ENCODE measurements at regions not wholly inside any gene's neighbourhood (a gene's known extent, or its start where the extent isn't known, plus 50 kb on each side); places are given as distances from the start of the nearest gene placed in this dataset.

GRCh38 chr9:84107081-84107480, 126.5 kb downstream of the RMI1 start:
- TF ChIP-seq CEBPB (IDR thresholded peaks at IDR 0.05) = no peak
- TF ChIP-seq RCOR1 (IDR thresholded peaks at IDR 0.05; ENCODE audit: low read depth, low read length) = no peak
- no peak for TF ChIP-seq RNF2 (IDR thresholded peaks at IDR 0.05; ENCODE audit: borderline replicate concordance, low read depth)
- no peak for TF ChIP-seq CTCF (IDR thresholded peaks at IDR 0.05)
- TF ChIP-seq CBX8 (IDR thresholded peaks at IDR 0.05) = no peak
- no peak for TF ChIP-seq HES2 (IDR thresholded peaks at IDR 0.05)
- no peak for TF ChIP-seq EP300 (IDR thresholded peaks at IDR 0.05)
- no peak for TF ChIP-seq USF2 (IDR thresholded peaks at IDR 0.05)
- no peak for TF ChIP-seq POLR2A (IDR thresholded peaks at IDR 0.05; ENCODE audit: low read length)
- TF ChIP-seq MAX (IDR thresholded peaks at IDR 0.05) = no peak
- TF ChIP-seq CBX2 (IDR thresholded peaks at IDR 0.05; ENCODE audit: borderline replicate concordance, low read depth) = no peak
- no peak for TF ChIP-seq RFX5 (IDR thresholded peaks at IDR 0.05)
- TF ChIP-seq HMGXB4 (CRISPR knock-in tag; IDR thresholded peaks at IDR 0.05; ENCODE audit: borderline replicate concordance) = no peak

All from A549 (cell line).